HG03108 (cell line): ENCODE measurements at regions not wholly inside any gene's neighbourhood (a gene's known extent, or its start where the extent isn't known, plus 50 kb on each side); places are given as distances from the start of the nearest gene placed in this dataset.
A peak's percentile ranks its signal among the peaks of the same experiment; 100 is the strongest.
"Not testable (repeated sequence)": the region's sequence is repeated elsewhere in the genome, so short reads cannot be mapped to it uniquely, and the experiment has no call there.

Experiments used
- ATAC-seq: cut with Tn5 transposase; IDR thresholded peaks from one replicate; pipeline ENCODE4 v1.9.1; 2021; ENCODE audit warnings: moderate library complexity; ENCODE audit not compliant: unreplicated experiment

- no peak for ATAC-seq
Measured at GRCh38 chr6:150299873-150300485, 68.8 kb upstream of the IYD start.

DNA sequence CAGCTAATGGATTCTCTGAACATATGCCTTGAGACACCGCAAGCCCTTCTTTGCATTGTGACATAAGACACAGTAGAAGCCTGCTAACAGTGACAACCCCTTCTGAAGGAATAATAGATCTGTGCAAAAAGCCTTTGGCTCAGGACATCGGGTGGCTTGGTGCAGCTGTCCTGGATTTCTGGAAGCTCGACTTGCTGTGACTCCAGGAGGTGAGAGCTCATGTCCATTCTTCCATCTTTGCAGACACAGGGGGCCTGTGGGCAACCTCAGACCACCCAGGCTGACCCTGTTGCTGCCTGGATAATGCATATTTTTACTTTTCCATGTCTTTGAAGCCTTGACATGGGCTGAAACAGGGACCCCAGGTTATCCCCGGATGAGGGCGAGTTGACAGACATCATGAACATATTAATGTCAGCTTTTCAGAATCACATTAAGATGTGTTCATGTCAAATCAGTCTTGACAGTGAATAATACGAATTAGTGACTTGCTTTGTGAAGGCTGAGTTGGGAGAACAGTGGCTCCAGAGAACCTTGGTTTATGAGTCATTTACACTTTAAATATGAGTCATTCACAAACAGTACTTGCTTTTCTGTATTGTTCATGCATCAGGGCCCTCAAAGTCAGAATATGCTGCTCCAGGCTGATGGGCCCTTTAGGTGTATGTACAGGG is 66.8 kb upstream of the IYD start:
- peak; percentile 54 for ATAC-seq

- no peak for ATAC-seq
Measured at GRCh38 chr6:150302520-150303176, 66.2 kb upstream of the IYD start.

DNA sequence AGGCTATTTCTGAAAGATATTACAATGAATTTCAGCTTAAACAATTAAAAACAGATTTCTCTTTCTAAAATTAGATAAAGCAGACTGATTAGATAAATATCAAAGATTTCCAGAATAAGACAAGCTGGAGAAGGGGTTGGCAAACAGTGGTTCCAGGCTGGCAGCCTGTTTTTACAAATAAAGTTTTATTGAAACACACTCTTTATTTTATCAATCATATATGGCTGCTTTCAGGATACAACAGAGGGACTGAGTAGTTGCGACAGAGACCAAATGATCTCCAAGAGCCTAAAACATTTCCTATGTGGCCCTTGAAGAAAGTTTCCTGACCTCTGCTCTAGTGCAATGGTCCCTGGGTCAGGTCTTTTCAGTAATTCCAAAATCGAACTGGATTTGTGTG is 65.6 kb upstream of the IYD start:
- no peak for ATAC-seq

GRCh38 chr6:150304429-150304828 is 64.4 kb upstream of the IYD start:
- no peak for ATAC-seq

DNA sequence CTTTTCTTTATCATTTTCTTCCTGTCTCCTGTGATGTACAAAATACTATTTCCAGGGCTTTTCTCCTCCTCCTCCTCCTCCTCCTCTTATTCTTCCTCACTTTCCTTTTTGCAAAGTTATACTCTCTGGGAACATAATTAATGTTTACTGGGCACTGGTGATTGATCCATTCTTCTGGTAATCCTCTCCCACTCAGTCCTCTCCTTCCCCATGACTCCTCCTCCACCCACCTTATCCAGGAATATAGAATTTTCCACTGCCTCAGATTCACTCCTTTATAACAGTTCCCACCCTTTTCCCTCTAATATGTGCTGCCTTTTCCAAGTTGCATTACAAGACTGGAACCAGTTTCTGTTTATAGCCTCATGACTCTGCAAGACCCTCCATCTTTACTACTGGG is 62.5 kb upstream of the IYD start:
- ATAC-seq, result no peak

DNA sequence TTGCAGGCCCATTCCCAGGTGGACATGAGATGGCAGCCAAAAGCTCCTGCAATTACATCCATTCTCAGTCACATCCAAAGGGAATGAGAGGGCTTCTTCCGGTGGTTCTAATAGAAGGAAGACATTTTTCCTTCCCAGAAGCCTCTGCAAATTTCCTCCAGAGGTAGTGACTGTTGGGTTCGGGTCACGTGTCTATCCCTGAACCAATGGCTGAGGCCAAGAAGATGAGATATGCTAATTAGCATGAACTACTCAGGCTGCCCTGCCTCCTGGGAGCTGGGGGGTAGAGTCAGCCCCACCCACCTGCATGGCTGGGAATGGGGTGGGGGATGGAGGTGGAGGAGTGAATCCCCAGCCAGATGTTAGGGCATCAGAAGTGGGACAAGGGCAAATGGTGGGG is 61.3 kb upstream of the IYD start:
- ATAC-seq, result no peak

GRCh38 chr6:150308812-150309645 is 59.8 kb upstream of the IYD start:
- ATAC-seq, result no peak

DNA sequence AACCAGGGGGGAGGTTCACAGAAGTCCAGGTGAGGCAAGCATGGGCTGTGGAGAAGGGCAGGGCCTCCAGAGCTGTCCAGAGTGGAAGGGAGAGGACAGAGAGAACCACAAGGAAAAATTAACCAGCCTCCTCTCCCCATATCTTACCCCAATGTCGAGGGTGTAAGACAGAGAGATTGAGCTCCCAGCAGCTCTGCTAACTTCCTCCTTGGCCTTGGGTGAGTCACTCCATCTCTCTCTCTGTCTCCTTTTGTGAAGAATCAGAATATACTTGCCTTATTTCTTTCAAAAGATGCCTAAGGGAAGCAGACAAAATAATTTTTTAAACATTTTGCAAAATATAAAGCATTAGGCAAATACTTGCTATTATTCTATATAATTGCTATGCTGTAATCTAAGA is 58.3 kb upstream of the IYD start:
- ATAC-seq, result no peak

- ATAC-seq, result not testable (repeated sequence)
Measured at GRCh38 chr6:150311149-150311944, 57.5 kb upstream of the IYD start.

- ATAC-seq, result no peak
Measured at GRCh38 chr6:150312395-150312794, 56.4 kb upstream of the IYD start.

DNA sequence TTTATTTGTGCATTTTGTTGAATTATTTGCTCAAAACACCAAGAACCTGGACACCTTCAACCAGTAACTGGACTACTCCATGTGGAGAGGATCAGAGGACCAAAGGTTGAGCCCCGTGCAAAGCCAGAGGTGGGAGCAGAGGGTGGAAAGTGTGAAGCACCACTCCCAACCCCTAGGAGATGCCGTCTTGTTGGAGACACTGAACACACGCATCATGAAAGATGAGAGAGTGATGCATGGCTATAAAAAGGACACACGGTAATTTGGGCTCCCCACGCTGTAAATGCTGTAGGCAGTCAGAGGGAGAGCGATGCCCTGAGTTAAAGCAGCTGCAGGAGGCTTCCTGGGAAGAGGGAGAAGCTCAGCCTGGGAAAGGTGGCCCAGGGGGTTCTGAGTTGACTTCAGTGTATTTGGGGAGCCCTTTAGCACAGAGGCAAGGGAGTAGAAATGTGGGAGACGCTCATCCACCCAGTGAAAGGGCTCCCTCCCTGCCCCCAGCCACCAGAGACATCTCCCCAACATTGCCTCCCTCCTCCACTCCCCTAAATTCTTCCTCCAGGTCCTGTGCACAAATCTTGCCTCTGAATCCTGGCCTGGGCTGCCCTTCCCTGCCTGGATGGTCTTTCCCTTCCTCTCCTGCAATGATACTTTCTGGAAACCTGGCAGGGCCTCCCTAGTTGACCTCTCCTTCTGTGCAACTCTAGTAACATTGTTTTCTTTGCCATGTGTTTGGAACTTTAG is 55.8 kb upstream of the IYD start:
- no peak for ATAC-seq

- no peak for ATAC-seq
Measured at GRCh38 chr6:150313781-150314180, 55.0 kb upstream of the IYD start.

DNA sequence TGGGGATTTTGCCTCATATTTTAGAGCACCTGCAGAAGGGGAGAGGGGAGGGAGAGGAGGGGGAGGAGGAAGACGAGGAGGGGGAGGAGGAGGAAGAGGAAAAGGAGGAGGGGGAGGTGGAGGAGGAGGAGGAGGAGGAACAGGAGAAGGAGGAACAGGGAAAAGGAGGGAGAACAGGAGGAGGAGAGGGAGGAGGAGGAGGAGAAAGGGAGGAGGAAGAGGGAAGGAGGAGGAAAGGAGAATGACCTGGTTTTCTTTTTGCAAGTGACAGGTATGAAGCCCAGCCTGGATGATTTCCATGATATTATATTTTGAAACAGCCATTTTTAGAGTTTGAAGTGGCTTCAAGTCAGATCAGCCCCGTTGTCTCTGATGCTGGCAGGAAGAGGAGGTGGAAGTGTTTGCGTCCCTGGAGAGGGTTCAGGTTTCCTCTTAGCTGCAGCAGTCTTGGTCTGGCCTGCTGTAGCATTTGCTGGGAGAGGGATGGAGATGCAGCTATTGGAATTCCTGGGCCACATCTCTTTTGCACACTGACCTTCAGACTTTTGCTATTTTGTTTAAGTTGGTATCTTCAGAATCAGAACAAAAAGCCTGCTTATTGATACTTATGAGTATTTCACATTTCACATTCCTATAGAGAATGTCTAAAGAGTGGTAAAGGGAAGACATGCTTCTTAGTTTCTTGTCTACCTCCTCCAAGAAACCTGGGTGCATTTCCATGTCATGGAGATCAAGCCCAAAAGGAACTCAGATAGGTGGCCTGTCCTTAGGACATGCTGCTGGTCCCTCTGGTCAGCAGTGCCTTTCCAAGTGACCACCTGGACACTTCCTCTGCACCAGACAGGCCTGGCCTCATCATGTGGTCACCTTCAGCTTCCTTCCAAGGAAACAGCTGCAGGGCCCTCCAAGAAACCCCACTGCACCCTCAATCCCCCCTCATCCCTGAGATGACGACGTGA is 54.3 kb upstream of the IYD start:
- ATAC-seq, result no peak

GRCh38 chr6:150315626-150316025 is 53.2 kb upstream of the IYD start:
- no peak for ATAC-seq

- no peak for ATAC-seq
Measured at GRCh38 chr6:150316936-150317335, 51.9 kb upstream of the IYD start.
